Ovary (tissue), 3 donors: ENCODE measurements at regions not wholly inside any gene's neighbourhood (a gene's known extent, or its start where the extent isn't known, plus 50 kb on each side); places are given as distances from the start of the nearest gene placed in this dataset.
"Not testable (repeated sequence)": the region's sequence is repeated elsewhere in the genome, so short reads cannot be mapped to it uniquely, and the experiment has no call there.

ENCODE experiments used
- CTCF ChIP-seq, 3 donors: fragments of 450-650 bp in 2 of 3; fragments of 200-600 bp in 1 of 3; IDR thresholded peaks; one replicate each; pipeline versions ENCODE4 v1.5.1 to v1.8.0; 2016 to 2022; ENCODE audit warnings: antibody characterized with exemption in 3 of 3, mild to moderate bottlenecking in 1 of 3
- EP300 ChIP-seq: sonication (generic); formaldehyde crosslinking; IDR thresholded peaks from one replicate; pipeline ENCODE4 v1.6.1; 2017; ENCODE audit warnings: antibody characterized with exemption
- POLR2A ChIP-seq: fragments of 450-650 bp; IDR thresholded peaks from one replicate; pipeline ENCODE4 v1.6.1; 2017; ENCODE audit warnings: antibody characterized with exemption, mild to moderate bottlenecking, moderate library complexity
- donor health status: DM: no; HTN: no; CAD: no.

DNA sequence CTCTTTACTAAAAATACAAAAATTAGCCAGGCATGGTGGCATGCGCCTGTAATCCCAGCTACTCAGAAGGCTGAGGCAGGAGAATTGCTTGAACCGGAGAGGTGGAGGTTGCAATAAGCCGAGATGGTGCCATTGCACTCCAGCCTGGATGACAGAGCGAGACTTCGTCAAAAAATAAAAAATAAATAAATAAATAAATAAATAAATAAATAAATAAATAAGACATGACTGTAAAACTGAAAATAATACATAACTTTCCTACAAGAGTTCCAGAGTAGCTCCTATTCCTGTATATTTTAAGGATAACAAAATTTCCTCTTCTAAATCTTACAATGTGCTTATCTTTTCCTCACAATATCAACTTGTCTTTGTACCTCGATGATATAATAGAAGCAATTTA is 549.4 kb downstream of the TRAM1L1 start:
- not testable (repeated sequence) for TF ChIP-seq CTCF (IDR thresholded peaks at IDR 0.05); POLR2A; EP300
